PC-3 (cell line): ENCODE measurements at regions not wholly inside any gene's neighbourhood (a gene's known extent, or its start where the extent isn't known, plus 50 kb on each side); places are given as distances from the start of the nearest gene placed in this dataset.

Source experiments
- EZH2 ChIP-seq: fragments of 300-600 bp; sonication (generic); IDR thresholded peaks from one replicate; pipeline ENCODE4 v1.6.1; 2017; ENCODE audit warnings: antibody characterized with exemption, mild to moderate bottlenecking, low read length; ENCODE audit not compliant: unreplicated experiment
- TF ChIP-seq, protein P1 (sequence below): fragments of 300-600 bp; sonication (generic); conservative IDR thresholded peaks from 2 replicates; pipeline ENCODE4 v1.5.1; 2017; ENCODE audit warnings: antibody characterized with exemption, low read depth, mild to moderate bottlenecking, low read length

DNA sequence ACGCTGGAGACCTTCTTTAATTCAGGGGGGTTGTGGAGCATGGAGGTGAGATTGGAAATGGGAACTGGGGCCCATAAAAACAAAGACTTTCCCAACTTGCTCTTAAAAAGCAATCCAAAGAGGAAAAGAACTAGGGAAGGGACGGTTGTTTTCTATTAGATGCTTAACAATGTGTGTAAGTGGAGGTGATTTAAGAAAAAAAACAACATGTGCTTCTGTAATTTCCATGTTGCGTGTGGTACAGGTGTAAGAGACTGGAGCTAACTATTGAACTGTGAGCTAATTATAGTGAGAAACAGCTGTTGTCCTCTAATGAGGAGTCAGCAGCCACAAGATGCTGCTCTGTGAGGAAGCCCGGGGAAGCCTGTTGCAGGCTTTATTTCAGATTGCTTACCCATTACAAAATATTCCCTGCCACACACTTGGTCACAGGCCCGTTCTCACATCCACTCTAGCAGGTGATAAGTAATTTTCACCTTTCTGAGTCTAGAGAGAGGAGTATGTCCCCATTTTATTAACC, 280.6 kb upstream of the PARD3B start:
- TF ChIP-seq, protein P1, sequence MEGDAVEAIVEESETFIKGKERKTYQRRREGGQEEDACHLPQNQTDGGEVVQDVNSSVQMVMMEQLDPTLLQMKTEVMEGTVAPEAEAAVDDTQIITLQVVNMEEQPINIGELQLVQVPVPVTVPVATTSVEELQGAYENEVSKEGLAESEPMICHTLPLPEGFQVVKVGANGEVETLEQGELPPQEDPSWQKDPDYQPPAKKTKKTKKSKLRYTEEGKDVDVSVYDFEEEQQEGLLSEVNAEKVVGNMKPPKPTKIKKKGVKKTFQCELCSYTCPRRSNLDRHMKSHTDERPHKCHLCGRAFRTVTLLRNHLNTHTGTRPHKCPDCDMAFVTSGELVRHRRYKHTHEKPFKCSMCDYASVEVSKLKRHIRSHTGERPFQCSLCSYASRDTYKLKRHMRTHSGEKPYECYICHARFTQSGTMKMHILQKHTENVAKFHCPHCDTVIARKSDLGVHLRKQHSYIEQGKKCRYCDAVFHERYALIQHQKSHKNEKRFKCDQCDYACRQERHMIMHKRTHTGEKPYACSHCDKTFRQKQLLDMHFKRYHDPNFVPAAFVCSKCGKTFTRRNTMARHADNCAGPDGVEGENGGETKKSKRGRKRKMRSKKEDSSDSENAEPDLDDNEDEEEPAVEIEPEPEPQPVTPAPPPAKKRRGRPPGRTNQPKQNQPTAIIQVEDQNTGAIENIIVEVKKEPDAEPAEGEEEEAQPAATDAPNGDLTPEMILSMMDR = no peak
- no peak for TF ChIP-seq EZH2
